ENCODE measurements at regions not wholly inside any gene's neighbourhood (a gene's known extent, or its start where the extent isn't known, plus 50 kb on each side); places are given as distances from the start of the nearest gene placed in this dataset.

DNA sequence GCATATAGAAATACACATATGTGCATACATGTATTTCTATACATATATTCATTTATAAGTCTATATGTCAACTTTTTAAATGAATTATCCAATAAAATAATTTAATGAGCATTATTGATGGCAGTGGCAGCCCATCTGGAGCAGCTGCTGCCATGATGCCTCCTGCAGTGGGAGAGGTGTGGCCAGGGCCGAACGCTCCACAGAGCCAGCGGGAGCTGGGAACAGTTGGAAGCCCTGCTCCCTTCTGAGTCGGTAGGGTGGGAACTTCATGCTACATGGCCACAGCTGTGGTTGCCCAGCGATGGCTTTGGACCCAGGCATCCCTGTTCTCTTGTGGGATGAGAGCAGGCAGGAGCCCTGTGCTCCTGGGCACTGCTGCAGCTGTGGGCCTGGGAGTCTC, 812.4 kb upstream of the CTNND2 start:
- TF ChIP-seq POLR2A (IDR thresholded peaks at IDR 0.05; ENCODE audit: borderline replicate concordance, extremely low read depth, insufficient read depth, insufficient read length) (no peak), SIN3A (IDR thresholded peaks at IDR 0.05; ENCODE audit: low read depth) (no peak), TCF7L2 (IDR thresholded peaks at IDR 0.05; ENCODE audit: borderline replicate concordance, extremely low read depth, insufficient read depth, insufficient read length) (no peak), CEBPB (IDR thresholded peaks at IDR 0.05; ENCODE audit: low read depth) (no peak), RAD21 (IDR thresholded peaks at IDR 0.05; ENCODE audit: low read depth) (no peak), EZH2 (IDR thresholded peaks at IDR 0.05) (no peak), POLR2AphosphoS5 (IDR thresholded peaks at IDR 0.05; ENCODE audit: low read depth, low read length) (no peak), ELF1 (IDR thresholded peaks at IDR 0.05; ENCODE audit: borderline replicate concordance, low read depth) (no peak)
- TF ChIP-seq, protein P1, sequence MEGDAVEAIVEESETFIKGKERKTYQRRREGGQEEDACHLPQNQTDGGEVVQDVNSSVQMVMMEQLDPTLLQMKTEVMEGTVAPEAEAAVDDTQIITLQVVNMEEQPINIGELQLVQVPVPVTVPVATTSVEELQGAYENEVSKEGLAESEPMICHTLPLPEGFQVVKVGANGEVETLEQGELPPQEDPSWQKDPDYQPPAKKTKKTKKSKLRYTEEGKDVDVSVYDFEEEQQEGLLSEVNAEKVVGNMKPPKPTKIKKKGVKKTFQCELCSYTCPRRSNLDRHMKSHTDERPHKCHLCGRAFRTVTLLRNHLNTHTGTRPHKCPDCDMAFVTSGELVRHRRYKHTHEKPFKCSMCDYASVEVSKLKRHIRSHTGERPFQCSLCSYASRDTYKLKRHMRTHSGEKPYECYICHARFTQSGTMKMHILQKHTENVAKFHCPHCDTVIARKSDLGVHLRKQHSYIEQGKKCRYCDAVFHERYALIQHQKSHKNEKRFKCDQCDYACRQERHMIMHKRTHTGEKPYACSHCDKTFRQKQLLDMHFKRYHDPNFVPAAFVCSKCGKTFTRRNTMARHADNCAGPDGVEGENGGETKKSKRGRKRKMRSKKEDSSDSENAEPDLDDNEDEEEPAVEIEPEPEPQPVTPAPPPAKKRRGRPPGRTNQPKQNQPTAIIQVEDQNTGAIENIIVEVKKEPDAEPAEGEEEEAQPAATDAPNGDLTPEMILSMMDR (IDR thresholded peaks at IDR 0.05 in 2 of 3, conservative IDR thresholded peaks at IDR 0.05 in 1 of 3; ENCODE audit: borderline replicate concordance in 1 of 3, insufficient read depth in 1 of 3, low read depth in 2 of 3, low read length in 2 of 3): no peak
- TF ChIP-seq, protein P2, sequence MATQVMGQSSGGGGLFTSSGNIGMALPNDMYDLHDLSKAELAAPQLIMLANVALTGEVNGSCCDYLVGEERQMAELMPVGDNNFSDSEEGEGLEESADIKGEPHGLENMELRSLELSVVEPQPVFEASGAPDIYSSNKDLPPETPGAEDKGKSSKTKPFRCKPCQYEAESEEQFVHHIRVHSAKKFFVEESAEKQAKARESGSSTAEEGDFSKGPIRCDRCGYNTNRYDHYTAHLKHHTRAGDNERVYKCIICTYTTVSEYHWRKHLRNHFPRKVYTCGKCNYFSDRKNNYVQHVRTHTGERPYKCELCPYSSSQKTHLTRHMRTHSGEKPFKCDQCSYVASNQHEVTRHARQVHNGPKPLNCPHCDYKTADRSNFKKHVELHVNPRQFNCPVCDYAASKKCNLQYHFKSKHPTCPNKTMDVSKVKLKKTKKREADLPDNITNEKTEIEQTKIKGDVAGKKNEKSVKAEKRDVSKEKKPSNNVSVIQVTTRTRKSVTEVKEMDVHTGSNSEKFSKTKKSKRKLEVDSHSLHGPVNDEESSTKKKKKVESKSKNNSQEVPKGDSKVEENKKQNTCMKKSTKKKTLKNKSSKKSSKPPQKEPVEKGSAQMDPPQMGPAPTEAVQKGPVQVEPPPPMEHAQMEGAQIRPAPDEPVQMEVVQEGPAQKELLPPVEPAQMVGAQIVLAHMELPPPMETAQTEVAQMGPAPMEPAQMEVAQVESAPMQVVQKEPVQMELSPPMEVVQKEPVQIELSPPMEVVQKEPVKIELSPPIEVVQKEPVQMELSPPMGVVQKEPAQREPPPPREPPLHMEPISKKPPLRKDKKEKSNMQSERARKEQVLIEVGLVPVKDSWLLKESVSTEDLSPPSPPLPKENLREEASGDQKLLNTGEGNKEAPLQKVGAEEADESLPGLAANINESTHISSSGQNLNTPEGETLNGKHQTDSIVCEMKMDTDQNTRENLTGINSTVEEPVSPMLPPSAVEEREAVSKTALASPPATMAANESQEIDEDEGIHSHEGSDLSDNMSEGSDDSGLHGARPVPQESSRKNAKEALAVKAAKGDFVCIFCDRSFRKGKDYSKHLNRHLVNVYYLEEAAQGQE (IDR thresholded peaks at IDR 0.05; ENCODE audit: low read depth): no peak

Measured in HCT116 (cell line).